ENCODE measurements at regions not wholly inside any gene's neighbourhood (a gene's known extent, or its start where the extent isn't known, plus 50 kb on each side); places are given as distances from the start of the nearest gene placed in this dataset.
A peak's percentile ranks its signal among the peaks of the same experiment; 100 is the strongest.

- no peak for DNase-seq
These were observed 129.1 kb upstream of the AFF2 start for GRCh38 chrX:148371291-148371690.

GRCh38 chrX:148372925-148373324, 127.5 kb upstream of the AFF2 start:
- DNase-seq = no peak

- DNase-seq = no peak
These were observed 124.1 kb upstream of the AFF2 start for GRCh38 chrX:148376342-148376741.

- DNase-seq = no peak
These were observed 120.3 kb upstream of the AFF2 start for GRCh38 chrX:148380107-148380506.

GRCh38 chrX:148380650-148381561, 119.5 kb upstream of the AFF2 start:
- DNase-seq = peak; percentile 28

GRCh38 chrX:148381603-148382002, 118.8 kb upstream of the AFF2 start:
- no peak for DNase-seq

GRCh38 chrX:148382983-148383382, 117.4 kb upstream of the AFF2 start:
- no peak for DNase-seq

- DNase-seq = no peak
These were observed 114.9 kb upstream of the AFF2 start for GRCh38 chrX:148385471-148385870.

- no peak for DNase-seq
These were observed 110.8 kb upstream of the AFF2 start for GRCh38 chrX:148389629-148390028.

GRCh38 chrX:148412006-148412405, 88.4 kb upstream of the AFF2 start:
- no peak for DNase-seq

GRCh38 chrX:148416142-148416541, 84.3 kb upstream of the AFF2 start:
- no peak for DNase-seq

- no peak for DNase-seq
These were observed 83.5 kb upstream of the AFF2 start for GRCh38 chrX:148416931-148417330.

- no peak for DNase-seq
These were observed 82.5 kb upstream of the AFF2 start for GRCh38 chrX:148417934-148418333.

GRCh38 chrX:148422526-148422925, 77.9 kb upstream of the AFF2 start:
- no peak for DNase-seq

GRCh38 chrX:148424570-148424969, 75.8 kb upstream of the AFF2 start:
- no peak for DNase-seq

- no peak for DNase-seq
These were observed 74.0 kb upstream of the AFF2 start for GRCh38 chrX:148426467-148426866.

GRCh38 chrX:148441387-148441786, 59.0 kb upstream of the AFF2 start:
- no peak for DNase-seq

- no peak for DNase-seq
These were observed 57.2 kb upstream of the AFF2 start for GRCh38 chrX:148443216-148443615.

- DNase-seq = no peak
These were observed 51.7 kb upstream of the AFF2 start for GRCh38 chrX:148448686-148449085.

Data from activated T-cell treated with anti-CD3 and anti-CD28 coated beads for 4 hours (primary cell).